WTC11 (cell line): ENCODE measurements at regions not wholly inside any gene's neighbourhood (a gene's known extent, or its start where the extent isn't known, plus 50 kb on each side); places are given as distances from the start of the nearest gene placed in this dataset.

Source experiments
- ATAC-seq: fragments of 200-7000 bp; cut with Tn5 transposase; 2 replicates; pipeline ENCODE4 v1.10.0; 2021; ENCODE audit warnings: mild to moderate bottlenecking, moderate library complexity
- CTCF ChIA-PET: fragments of 300-600 bp; sonication (Branson Sonifier 250); formaldehyde crosslinking; loops from one replicate; lab custom pipeline; 2021; ENCODE audit warnings: antibody characterized with exemption; lab: Charles Lee
- POLR2A ChIA-PET: fragments of 350-600 bp; sonication (Branson Sonifier 250); formaldehyde crosslinking; loops from one replicate; lab custom pipeline; 2021; ENCODE audit warnings: antibody characterized with exemption; lab: Charles Lee
- DNase-seq: peaks from one replicate; pipeline ENCODE4 v3.0.0; 2021; ENCODE audit warnings: low spot score
- H3K27ac Mint-ChIP-seq: 2 replicates; pipeline ENCODE4 v1.8.0; 2021; ENCODE audit warnings: mixed read lengths
- H3K27me3 Mint-ChIP-seq: 2 replicates; pipeline ENCODE4 v1.8.0; 2021; ENCODE audit warnings: low read depth, mild to moderate bottlenecking, moderate library complexity, mixed read lengths
- H3K36me3 Mint-ChIP-seq: 2 replicates; pipeline ENCODE4 v1.8.0; 2021; ENCODE audit warnings: mixed read lengths
- H3K4me1 Mint-ChIP-seq: 2 replicates; pipeline ENCODE4 v1.8.0; 2022; ENCODE audit warnings: mixed read lengths
- H3K4me3 Mint-ChIP-seq: 2 replicates; pipeline ENCODE4 v1.8.0; 2021; ENCODE audit warnings: mild to moderate bottlenecking, moderate library complexity, mixed read lengths
- H3K9me3 Mint-ChIP-seq: 2 replicates; pipeline ENCODE4 v1.8.0; 2021; ENCODE audit warnings: mixed read lengths
- ARID4B ChIP-seq: sonication (generic); formaldehyde crosslinking; IDR thresholded peaks from 2 replicates; pipeline ENCODE4 v1.8.0; 2023; ENCODE audit warnings: missing genetic modification reagents, mild to moderate bottlenecking, borderline replicate concordance
- ATF3 ChIP-seq: sonication (generic); formaldehyde crosslinking; conservative IDR thresholded peaks from 2 replicates; pipeline ENCODE4 v1.8.1; 2022; ENCODE audit warnings: mild to moderate bottlenecking, missing genetic modification reagents
- CBFB ChIP-seq: sonication (generic); formaldehyde crosslinking; IDR thresholded peaks from 2 replicates; pipeline ENCODE4 v1.8.1; 2022; ENCODE audit warnings: mild to moderate bottlenecking, low read depth, missing genetic modification reagents
- GTF2I ChIP-seq: fragments of 250-450 bp; sonication (Bioruptor Pico); conservative IDR thresholded peaks from 2 replicates; pipeline ENCODE4 v1.4.0; 2021; ENCODE audit warnings: mild to moderate bottlenecking
- JUN ChIP-seq: sonication (generic); formaldehyde crosslinking; IDR thresholded peaks from 2 replicates; pipeline ENCODE4 v1.8.0; 2023; ENCODE audit warnings: mild to moderate bottlenecking, missing genetic modification reagents
- NR3C1 ChIP-seq: sonication (generic); formaldehyde crosslinking; conservative IDR thresholded peaks from 2 replicates; pipeline ENCODE4 v1.8.1; 2023; ENCODE audit warnings: low read depth, mild to moderate bottlenecking, missing genetic modification reagents
- PRDM15 ChIP-seq: sonication (generic); formaldehyde crosslinking; IDR thresholded peaks from 2 replicates; pipeline ENCODE4 v1.8.0; 2022; ENCODE audit warnings: missing genetic modification reagents
- PREB ChIP-seq: sonication (generic); formaldehyde crosslinking; IDR thresholded peaks from 2 replicates; pipeline ENCODE4 v1.8.1; 2022; ENCODE audit warnings: mild to moderate bottlenecking, missing genetic modification reagents, moderate library complexity, borderline replicate concordance
- TEAD1 ChIP-seq: sonication (generic); formaldehyde crosslinking; IDR thresholded peaks from 2 replicates; pipeline ENCODE4 v1.8.0; 2022; ENCODE audit warnings: mild to moderate bottlenecking, missing genetic modification reagents
- USF2 ChIP-seq: sonication (generic); formaldehyde crosslinking; IDR thresholded peaks from 2 replicates; pipeline ENCODE4 v1.8.1; 2023; ENCODE audit warnings: mild to moderate bottlenecking, missing genetic modification reagents, moderate library complexity
- ZMAT4 ChIP-seq: fragments of 250-450 bp; sonication (Bioruptor Pico); IDR thresholded peaks from 2 replicates; pipeline ENCODE4 v1.9.0; 2021; ENCODE audit warnings: mild to moderate bottlenecking
- ZNF121 ChIP-seq: sonication (generic); formaldehyde crosslinking; IDR thresholded peaks from 2 replicates; pipeline ENCODE4 v1.8.0; 2023; ENCODE audit warnings: missing genetic modification reagents
- ZNF219 ChIP-seq: sonication (generic); formaldehyde crosslinking; IDR thresholded peaks from 2 replicates; pipeline ENCODE4 v1.8.0; 2023; ENCODE audit warnings: missing genetic modification reagents, mild to moderate bottlenecking, borderline replicate concordance
- ZNF232 ChIP-seq: sonication (generic); formaldehyde crosslinking; IDR thresholded peaks from 2 replicates; pipeline ENCODE4 v1.8.0; 2022; ENCODE audit warnings: mild to moderate bottlenecking, missing genetic modification reagents
- ZNF263 ChIP-seq: sonication (generic); formaldehyde crosslinking; IDR thresholded peaks from 2 replicates; pipeline ENCODE4 v1.8.1; 2022; ENCODE audit warnings: low read depth, mild to moderate bottlenecking, moderate library complexity, missing genetic modification reagents
- ZNF281 ChIP-seq: sonication (generic); formaldehyde crosslinking; IDR thresholded peaks from 2 replicates; pipeline ENCODE4 v1.8.0; 2023; ENCODE audit warnings: mild to moderate bottlenecking, missing genetic modification reagents
- ZNF423 ChIP-seq: fragments of 250-450 bp; sonication (Bioruptor Pico); IDR thresholded peaks from 2 replicates; pipeline ENCODE4 v2.1.2; 2022; ENCODE audit warnings: mild to moderate bottlenecking, moderate library complexity

GRCh38 chr3:64463981-64464380 is 223.8 kb downstream of the ADAMTS9 start (continued):
- no peak for TF ChIP-seq ZNF281 (CRISPR knock-in tag)

GRCh38 chr3:64462203-64462602 is 225.6 kb downstream of the ADAMTS9 start:
- no peak for ATAC-seq
- H3K4me3 Mint-ChIP-seq, result no peak overlapping the region
- H3K27me3 Mint-ChIP-seq, result no peaks in the 10 kb centered on the region
- H3K27ac Mint-ChIP-seq, result no peak overlapping the region
- no peaks in the 10 kb centered on the region for H3K9me3 Mint-ChIP-seq
- TF ChIP-seq GTF2I (CRISPR knock-in tag), result no peak
- TF ChIP-seq ZNF232 (CRISPR knock-in tag), result no peak
- TF ChIP-seq TEAD1 (CRISPR knock-in tag), result no peak
- no peak for TF ChIP-seq ZNF219 (CRISPR knock-in tag)
- no peak for TF ChIP-seq NR3C1 (CRISPR knock-in tag)
- TF ChIP-seq ZNF121, result no peak
- no peak for TF ChIP-seq PRDM15 (CRISPR knock-in tag)
- TF ChIP-seq ZNF423, result no peak
- no peak for TF ChIP-seq JUN (CRISPR knock-in tag)
- no peak for TF ChIP-seq USF2 (CRISPR knock-in tag)
- TF ChIP-seq ARID4B, result no peak
- no peak for TF ChIP-seq ZNF263
- TF ChIP-seq, all 79 proteins: peak for 0
- peaks cover 25% of the 10 kb centered on the region for H3K4me1 Mint-ChIP-seq
- no peaks in the 10 kb centered on the region for H3K36me3 Mint-ChIP-seq
- CTCF ChIA-PET, result interaction anchor here (2.8 to 4.0 kb wide), 3 partner anchors 10 to 143 kb away, joined by 15 to 33 read pairs (median 24); no protein-coding TSS in a partner anchor
- DNase-seq, result no peak
- POLR2A ChIA-PET, result no interaction called here

GRCh38 chr3:64460877-64461276 is 226.9 kb downstream of the ADAMTS9 start:
- Mint-ChIP-seq H3K4me1 (peaks cover 35% of the 10 kb centered on the region), H3K27me3 (no peaks in the 10 kb centered on the region), H3K27ac (no peak overlapping the region), H3K9me3 (no peaks in the 10 kb centered on the region), H3K36me3 (no peaks in the 10 kb centered on the region), H3K4me3 (no peak overlapping the region)
- POLR2A ChIA-PET, result no interaction called here
- CTCF ChIA-PET, result interaction anchor here (1.6 kb wide), 1 partner anchor 10 kb away, joined by 3 read pairs; no protein-coding TSS in a partner anchor
- DNase-seq (no peak), ATAC-seq (no peak)
- TF ChIP-seq ZMAT4 (CRISPR knock-in tag) (no peak), CBFB (no peak), ATF3 (CRISPR knock-in tag) (no peak), PREB (CRISPR knock-in tag) (no peak)
